Stimulated activated naive CD4-positive, alpha-beta T cell (primary cell): ENCODE measurements at regions not wholly inside any gene's neighbourhood (a gene's known extent, or its start where the extent isn't known, plus 50 kb on each side); places are given as distances from the start of the nearest gene placed in this dataset.

Experiments
- DNase-seq, 6 experiments: peaks; one replicate each; lab custom pipeline; 2025; lab: John Stamatoyannopoulos, UW

GRCh38 chr10:130430852-130431704 lies 294.9 kb downstream of the GLRX3 start:
- DNase-seq, result no peak

GRCh38 chr10:130432271-130432670 lies 296.1 kb downstream of the GLRX3 start:
- no peak for DNase-seq

GRCh38 chr10:130432850-130433249 lies 296.7 kb downstream of the GLRX3 start:
- no peak for DNase-seq

DNA sequence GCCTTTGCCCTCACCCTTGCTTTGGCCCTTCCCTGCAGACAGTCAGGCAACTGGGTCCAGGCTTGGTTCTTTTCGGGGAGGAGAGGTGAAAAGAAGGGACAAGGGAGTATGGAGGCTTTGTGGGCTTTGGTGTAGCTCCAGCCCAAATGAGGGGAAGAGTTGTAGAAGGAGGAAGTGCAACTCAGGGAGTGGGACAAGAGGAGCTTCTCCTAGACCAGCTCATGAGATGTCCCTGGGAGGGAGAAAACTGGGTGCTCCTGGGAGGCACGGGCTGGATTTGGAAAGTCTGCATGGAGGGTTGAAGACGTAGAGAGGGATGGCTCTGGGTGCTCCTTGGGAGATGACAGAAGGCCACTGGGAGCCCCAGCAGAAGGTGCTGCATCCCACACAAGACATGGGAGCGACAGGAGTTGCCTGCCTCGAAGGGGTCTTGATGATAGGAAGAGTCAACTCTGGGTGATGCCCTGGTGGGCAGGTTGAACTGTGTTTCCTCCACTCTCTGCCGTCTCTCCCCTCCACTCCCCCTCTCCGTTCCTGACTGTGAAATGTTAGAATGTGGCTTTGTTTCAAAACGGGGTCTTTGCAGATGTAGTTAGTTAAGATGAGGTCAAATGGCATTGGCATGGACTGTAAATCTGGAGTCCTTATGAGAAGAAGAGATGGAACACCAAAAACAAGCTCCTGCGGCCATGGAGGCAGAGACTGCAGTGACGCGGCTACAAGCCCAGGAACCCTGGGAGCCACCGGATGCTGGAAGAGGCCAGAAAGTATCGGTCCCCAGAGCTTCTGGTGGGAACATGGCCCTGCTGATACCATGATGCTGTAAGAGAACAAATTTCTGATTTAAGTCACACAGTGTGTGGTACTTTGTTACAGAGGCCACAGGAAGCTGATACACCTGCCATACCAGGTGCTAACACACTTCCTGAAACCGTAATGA lies 298.5 kb downstream of the GLRX3 start:
- no peak for DNase-seq

DNA sequence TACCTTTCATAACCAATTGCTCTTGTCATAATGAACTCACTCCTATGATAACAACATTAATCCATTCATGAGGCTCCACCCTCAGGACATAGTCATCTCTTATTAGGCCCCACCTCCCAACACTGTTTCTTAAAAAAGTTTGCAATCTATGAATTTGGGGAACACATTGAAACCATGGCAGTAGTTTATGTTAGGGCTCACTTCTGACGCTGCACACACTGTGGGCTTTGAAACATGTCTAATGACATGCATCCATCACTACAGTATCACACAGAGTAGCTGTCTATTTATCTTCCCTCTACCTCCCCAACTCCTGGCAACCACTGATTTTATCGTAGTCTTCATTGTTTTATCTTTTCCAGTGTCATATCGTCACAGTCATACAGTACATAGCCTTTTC lies 299.8 kb downstream of the GLRX3 start:
- DNase-seq, result no peak

GRCh38 chr10:130438861-130439260 lies 302.7 kb downstream of the GLRX3 start:
- DNase-seq, result no peak

GRCh38 chr10:130439766-130440165 lies 303.6 kb downstream of the GLRX3 start:
- DNase-seq, result no peak

DNA sequence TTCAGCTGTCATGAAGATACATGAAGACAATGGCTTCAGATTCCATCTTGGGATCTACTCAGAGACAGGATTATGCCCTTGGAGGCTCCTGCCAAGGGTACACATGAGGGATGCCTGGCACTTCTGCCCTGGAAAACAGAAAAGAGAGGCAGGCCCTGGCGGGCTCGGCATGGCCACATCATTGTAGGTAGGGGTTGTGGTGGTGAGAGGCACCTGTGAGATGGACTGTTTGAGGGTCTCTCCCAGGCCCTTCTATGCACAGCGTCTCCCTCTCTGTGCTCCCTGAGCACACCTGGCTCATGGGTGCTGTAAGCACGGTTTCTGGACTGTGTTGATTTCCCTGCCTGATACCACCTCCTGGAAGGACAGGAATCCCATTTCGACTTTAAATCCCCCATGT lies 304.3 kb downstream of the GLRX3 start:
- DNase-seq, result no peak

- DNase-seq, result no peak
Measured at GRCh38 chr10:130440971-130441370, 304.8 kb downstream of the GLRX3 start.

DNA sequence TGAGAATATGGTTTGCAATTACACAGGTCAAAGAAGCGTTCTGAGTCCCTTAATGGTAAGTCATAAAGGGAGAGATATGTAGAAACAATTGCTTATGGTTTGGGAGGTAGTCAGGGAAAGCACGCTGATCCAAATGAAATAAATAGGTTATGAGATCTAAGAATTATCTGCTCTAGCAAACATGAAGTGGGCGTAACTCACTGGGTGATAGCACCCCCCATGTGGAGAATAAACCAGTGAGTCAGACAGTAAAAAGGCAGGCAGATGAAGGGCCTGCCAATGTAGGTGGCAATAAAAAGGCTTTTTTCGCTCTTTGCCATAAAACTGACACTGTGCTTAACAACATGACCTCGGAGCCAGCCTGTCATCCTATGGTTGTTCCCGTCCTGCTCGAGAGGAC lies 306.9 kb downstream of the GLRX3 start:
- DNase-seq, result no peak

GRCh38 chr10:130453036-130453720 lies 317.0 kb downstream of the GLRX3 start:
- DNase-seq, result no peak

- DNase-seq, result no peak
Measured at GRCh38 chr10:130453721-130454542, 317.7 kb downstream of the GLRX3 start.

DNA sequence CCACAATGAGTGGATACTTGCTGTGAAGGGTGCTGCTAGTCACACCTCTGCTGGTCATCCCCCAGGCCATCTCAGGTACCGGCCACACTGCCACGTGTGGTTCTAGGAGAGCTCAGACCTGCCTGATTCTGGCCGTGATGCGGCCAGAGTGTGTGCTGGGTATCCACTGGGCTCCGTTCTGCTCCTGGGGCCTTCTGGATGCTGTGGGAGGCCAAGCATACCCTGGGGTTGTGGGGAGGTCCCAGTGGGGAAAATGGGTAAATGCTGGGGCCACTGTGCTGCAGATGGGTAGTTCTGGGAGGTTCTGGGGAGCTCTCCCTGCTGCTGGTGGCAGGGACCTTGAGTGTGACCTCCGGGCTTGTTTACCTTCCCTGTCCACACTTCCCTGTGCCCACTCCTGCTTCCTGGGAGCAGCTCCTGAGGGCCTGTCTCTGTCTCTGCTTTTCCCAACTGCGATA lies 318.4 kb downstream of the GLRX3 start:
- DNase-seq, result no peak

GRCh38 chr10:130455111-130455695 lies 319.0 kb downstream of the GLRX3 start:
- DNase-seq, result no peak

DNA sequence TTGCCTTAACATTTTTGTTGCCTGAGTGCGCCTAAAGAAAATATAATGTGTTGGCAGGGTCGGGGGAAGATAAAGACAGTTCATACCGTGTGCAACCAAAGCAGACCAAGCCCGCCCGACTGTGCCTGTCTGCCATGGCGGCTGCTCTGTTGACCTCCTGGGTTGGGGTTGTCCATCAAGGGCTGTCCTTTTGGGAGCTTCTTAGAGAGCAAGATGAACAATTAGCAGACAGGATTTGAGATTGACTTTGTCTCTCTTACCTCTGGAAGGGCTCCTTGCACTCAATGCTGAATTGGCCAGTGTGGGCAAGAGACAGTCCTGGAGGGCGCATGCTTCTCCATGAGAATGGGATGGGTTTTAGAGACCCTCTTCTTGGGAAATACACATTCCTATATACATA lies 319.6 kb downstream of the GLRX3 start:
- DNase-seq, result no peak

- DNase-seq, result no peak
Measured at GRCh38 chr10:130456616-130457015, 320.4 kb downstream of the GLRX3 start.

DNA sequence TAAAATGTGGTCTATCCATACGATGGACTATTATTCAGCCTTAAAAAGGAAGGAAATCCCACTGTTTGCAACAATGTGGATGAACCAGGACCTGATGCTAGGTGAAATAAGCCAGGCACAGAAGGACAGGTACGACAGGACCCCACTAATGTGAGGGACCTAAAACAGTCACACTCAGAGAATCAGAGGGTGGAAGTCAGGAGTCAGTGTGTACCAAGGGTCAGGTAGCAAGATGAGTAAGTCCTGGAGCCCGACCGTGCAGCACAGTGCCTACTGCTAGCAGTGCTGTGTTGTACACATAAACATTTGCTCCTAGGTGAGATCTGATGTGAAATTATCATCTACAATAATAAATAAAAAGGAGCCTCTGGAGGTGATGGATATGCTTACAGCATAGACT lies 322.3 kb downstream of the GLRX3 start:
- DNase-seq, result no peak

DNA sequence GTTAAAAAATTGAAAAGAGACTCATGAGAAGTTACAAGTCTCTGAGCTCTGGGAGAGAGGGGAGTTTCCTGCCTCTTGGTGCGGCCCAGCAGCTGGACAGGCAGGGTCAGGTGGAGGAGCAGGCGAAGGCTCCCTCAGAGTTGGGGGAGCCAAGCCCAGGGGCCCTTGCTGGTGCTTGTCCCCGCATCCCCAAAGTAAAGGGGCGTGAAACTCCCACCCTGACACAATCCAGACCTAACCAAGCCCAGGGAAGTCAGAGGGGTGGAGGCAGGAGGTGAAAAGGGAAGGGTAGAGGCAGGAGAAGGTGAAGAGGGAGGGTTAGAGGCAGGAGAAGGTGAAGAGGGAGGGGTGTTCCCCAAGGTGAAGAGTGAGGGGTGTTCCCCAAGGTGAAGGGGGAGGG lies 322.8 kb downstream of the GLRX3 start:
- no peak for DNase-seq

GRCh38 chr10:130459851-130460490 lies 323.8 kb downstream of the GLRX3 start:
- DNase-seq, result no peak

GRCh38 chr10:130461631-130462030 lies 325.4 kb downstream of the GLRX3 start:
- DNase-seq, result no peak
